GM10266 (cell line): ENCODE measurements at regions not wholly inside any gene's neighbourhood (a gene's known extent, or its start where the extent isn't known, plus 50 kb on each side); places are given as distances from the start of the nearest gene placed in this dataset.

Source experiments
- DNase-seq: peaks from one replicate; pipeline ENCODE4 v3.0.0; 2012; ENCODE audit errors: extremely low spot score
- TF ChIP-seq, protein P1 (sequence below): IDR thresholded peaks from 2 replicates; pipeline ENCODE4 v1.5.1; 2012; ENCODE audit warnings: mild to moderate bottlenecking, low read depth; ENCODE audit not compliant: control insufficient read depth, insufficient read depth; ENCODE audit errors: missing control alignments

DNA sequence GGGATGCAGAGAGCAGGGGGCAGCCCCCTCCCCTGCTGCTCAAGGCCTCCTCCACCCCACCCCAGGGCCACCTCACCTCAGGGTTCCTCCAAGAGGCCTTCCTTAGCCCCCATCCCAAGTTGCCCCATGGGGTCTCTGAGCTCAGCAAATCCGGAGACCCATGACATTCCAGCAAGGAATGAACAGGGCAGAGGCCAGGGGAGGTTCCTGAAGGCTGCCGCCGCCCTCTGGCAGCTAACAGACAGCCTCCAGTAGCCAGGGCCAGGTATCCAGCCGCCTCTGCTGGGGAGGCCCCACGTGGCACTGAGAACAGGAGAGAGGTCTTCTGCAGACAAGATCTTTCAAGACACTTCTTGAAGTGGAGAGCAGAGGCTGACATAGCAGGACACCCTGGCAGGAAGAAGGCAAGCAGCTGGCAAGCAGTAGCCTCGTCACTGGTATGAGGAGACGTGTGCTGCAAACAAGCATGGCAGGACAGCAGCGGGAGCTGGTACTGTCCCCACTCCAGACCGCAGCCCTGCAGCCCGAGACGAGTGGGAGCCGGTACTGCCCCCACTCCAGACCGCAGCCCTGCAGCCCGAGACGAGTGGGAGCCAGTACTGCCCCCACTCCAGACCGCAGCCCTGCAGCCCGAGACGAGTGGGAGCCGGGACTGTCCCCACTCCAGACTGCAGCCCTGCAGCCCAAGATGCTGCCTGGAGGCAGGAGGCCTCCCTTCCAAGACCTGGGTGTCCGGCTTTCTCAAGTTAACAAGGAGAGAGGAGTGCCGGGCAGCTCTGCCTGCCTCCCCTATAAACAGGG is 190.6 kb downstream of the IGLL1 start:
- DNase-seq = no peak

DNA sequence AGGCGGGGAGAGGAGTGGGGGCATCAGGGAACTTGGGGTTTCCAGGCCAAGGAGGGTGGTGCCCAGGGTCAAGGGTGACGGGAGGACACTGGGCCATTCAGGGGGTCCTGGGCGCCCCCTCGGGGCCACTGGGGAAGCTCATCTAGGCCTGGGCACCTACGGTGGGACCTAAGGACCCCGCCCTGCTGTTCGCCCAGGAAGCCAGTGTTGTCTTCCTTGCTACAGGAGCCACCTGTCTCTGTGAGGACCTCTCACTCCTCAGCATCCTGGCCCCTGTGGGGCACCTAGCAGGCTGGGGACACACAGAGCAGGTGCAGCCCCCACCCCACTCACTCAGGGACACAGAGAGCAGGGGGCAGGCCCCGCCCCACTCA is 191.6 kb downstream of the IGLL1 start:
- TF ChIP-seq, protein P1, sequence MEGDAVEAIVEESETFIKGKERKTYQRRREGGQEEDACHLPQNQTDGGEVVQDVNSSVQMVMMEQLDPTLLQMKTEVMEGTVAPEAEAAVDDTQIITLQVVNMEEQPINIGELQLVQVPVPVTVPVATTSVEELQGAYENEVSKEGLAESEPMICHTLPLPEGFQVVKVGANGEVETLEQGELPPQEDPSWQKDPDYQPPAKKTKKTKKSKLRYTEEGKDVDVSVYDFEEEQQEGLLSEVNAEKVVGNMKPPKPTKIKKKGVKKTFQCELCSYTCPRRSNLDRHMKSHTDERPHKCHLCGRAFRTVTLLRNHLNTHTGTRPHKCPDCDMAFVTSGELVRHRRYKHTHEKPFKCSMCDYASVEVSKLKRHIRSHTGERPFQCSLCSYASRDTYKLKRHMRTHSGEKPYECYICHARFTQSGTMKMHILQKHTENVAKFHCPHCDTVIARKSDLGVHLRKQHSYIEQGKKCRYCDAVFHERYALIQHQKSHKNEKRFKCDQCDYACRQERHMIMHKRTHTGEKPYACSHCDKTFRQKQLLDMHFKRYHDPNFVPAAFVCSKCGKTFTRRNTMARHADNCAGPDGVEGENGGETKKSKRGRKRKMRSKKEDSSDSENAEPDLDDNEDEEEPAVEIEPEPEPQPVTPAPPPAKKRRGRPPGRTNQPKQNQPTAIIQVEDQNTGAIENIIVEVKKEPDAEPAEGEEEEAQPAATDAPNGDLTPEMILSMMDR = no peak
- no peak for DNase-seq

More for the DNA sequence above, 190.6 kb downstream of the IGLL1 start:
- TF ChIP-seq, protein P1 = no peak

DNA sequence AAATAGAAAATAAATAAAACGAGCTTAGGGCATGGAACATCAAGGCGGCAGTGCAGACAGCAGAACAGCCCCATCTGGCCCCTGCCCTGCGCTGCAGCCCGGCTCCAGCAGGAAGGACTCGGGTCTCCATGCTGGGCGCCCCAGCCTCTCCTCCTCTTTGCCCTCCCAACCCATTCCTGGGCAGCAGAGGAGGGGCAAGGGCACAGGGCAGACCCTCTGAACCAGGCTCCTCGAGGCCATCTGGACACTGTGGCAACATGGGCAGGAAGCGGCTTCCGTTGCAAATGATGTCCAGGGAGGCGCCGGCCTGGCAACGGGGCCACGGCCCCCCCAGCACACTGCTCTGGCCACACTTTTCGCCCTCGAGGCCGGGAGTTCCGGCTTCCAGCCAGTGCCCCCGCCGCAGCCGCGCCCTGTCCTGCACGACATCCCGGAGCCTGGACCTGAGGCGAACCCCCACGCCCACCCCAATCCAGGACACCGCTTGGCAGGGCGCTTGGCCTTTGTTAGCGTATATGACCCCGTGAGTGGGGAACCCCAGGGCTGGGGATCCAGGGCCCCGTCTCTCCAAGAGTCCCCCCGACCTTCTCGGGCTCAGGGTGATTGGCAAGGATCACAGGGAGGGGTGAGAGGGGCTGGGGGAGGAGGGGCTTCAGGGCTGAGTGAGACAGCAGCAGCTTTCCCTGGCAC is 192.1 kb downstream of the IGLL1 start:
- TF ChIP-seq, protein P1 = no peak
- DNase-seq = no peak

- DNase-seq = no peak
These were observed 193.1 kb downstream of the IGLL1 start for GRCh38 chr22:23386822-23387580.

DNA sequence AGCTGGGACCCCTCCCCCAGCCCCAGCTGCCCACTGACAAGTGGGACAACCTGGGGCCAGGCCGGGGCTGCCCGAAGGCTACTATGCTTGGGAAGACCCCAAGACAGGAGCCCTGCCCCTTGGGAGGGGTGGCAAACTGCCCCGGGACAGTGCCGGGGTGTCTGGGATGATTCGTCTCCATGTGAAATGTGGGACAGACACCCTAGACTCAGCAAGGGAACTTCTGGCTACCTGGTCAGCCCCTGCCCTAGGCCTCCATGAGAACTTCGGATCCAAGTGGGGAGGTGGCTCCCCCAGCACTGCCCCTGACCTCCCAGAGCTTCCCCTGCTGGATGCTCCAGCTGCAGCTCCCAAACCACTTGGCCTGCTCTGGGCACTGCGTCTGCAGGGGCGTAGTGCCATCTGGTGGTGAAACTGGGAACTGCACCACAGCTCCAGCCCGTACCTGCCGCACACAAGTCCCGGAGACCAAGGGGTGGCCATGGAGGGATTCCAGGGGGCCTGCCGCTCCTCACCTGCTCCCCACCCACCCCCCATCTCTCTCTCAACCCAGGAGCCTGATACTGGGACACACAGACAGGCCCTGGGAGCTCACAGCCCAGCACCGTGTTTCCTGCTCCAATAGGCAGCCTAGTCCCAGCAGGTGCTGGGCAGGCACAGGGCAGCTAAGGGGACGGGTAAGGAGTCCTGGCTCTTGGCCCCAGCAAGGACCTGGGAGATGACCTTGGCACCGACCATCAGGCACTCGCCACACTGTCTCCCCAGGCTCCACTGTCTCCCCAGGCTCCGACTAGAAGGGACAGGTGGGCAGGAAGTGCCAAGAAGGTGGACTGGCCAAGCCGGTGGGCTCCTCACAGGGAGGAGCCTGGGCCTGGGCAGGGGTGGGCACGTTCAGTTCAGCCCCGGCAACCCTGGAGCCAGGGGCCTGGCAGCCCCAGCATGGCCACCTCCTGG is 194.1 kb downstream of the IGLL1 start:
- DNase-seq = peak; percentile 93
- TF ChIP-seq, protein P1 = peak; percentile 99

More at GRCh38 chr22:23386822-23387580, 193.1 kb downstream of the IGLL1 start:
- TF ChIP-seq, protein P1 = no peak

DNA sequence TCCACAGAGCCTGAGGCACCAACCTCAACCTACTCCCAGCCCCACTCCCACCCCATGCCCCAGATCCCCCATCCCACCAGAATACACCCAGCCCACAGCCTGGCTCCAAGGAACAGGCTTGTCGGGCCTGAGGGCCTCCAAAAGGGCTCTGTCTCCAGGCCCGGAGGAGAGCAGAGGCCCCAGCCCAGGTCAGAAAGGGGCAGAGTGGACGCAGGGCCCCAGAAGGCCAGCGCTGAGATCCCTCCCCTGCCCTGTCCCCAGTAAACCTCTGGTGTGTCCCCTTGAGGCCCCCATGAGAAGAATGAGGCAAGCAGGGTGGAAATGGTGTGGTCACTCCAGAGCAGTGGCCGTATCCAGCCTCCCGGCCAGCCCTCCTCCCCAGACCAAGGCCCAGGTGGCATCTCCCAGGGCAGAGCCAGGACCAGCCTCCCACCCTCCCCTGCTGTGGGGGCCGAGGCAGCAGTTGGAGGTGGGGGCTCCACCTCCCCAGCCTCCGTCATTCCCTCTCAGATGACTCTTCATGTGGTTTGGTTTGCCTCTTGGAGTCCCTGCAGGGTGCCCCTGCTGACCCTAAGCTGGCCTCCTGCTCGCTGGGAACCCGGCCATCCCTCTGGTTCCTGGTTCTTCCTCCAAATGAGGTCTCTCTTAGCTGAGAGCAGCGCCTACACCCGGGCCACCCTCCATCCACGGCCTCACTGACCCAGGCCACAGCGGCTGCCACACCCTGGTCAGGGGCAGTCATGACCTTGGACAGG is 195.0 kb downstream of the IGLL1 start:
- TF ChIP-seq, protein P1 = no peak
- DNase-seq = no peak
